Head of caudate nucleus (tissue), 42 donors: ENCODE measurements at regions not wholly inside any gene's neighbourhood (a gene's known extent, or its start where the extent isn't known, plus 50 kb on each side); places are given as distances from the start of the nearest gene placed in this dataset.
"Not testable (repeated sequence)": the region's sequence is repeated elsewhere in the genome, so short reads cannot be mapped to it uniquely, and the experiment has no call there.

ENCODE experiments used
- DNase-seq, 42 donors: peaks; one replicate each; pipeline versions ENCODE4 v3.0.0 to v3.0.0-alpha.2; 2020 to 2021; ENCODE audit warnings: mixed read lengths in 7 of 42
- intact Hi-C: fragments of 100-400 bp; cut with DNase I; formaldehyde crosslinking; loops from one replicate; pipeline ENCODE4 v1.15.0; 2022

DNA sequence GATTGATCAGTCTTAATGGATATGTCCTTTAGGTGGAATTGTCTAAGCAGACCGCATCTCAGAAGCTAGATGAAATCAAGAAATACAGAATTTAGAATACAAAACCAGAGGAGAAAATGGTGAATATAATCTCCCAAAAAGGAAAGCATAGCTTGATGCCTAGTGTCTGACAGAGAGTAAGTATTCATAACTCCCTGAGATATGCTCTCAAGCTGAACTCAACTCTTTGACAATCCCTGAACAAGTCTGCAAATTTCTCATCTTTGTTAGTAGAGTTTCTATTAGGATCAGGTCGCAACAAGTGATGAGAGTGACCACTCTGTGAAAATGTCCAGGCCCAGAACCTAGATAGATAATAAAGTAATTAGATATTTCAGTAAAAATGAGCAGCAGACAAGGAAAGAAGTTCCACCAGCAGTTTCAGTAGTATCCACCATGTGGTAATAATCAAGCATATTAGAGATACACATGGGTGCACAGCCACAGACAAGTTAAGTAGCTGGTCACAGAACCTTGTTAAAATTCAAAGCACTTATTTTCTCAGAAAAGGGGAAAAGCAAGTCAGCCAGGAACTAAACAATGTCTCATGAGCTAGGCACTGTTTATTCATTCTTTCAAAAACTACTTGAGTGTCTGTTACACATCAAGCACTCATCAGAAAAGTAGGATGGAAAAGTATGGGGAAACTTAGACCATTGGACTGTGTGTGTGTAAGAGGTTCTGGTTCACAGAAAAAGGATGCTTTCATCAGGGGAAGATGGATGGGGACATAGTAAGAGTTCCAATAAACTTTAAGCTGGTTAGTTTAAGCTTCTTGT lies 481.5 kb upstream of the TUSC1 start:
- intact Hi-C loops = no loop called here
- no peak for DNase-seq

DNA sequence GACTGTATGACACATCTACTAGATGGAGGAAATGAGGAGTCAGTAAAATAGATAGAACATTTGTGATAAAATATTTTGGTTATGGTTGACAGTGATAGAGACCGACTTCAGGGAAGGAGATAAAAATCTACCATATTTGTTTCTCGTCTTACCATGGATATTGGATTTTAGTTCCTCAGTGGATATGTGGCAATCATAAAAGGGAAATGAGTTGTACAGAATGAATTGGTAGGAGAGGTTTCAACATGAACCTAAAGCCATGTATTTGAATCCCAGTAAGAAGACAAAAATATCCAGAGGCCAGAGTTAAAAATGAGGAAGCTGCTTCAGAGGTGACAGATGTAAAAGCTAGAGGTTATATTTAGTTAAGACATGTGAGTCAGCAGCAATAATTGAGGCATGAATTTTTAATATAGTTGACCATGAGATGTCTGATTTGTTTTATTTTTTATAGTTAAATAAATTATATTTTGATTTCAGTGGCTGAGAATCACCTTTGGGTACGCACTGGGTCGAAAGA lies 480.4 kb upstream of the TUSC1 start:
- no peak for DNase-seq
- intact Hi-C loops = no loop called here

DNA sequence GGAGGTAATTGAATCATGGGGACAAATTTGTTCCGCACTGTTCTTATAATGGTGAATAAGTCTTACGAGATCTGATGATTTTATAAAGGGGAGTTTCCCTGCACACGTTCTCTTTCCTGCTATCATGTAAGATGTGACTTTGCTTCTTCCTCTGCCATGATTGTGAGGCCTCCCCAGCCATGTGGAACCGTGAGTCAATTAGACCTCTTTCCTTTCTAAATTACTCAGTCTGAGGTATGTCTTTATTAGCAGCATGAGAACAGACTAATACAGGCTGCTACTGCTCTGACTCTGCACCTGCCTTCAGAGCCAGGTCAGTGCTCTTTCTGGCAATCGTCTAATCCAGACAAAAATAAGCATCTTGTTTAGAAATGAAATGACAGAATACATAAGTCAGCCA lies 479.2 kb upstream of the TUSC1 start:
- intact Hi-C loops = no loop called here
- no peak for DNase-seq

DNA sequence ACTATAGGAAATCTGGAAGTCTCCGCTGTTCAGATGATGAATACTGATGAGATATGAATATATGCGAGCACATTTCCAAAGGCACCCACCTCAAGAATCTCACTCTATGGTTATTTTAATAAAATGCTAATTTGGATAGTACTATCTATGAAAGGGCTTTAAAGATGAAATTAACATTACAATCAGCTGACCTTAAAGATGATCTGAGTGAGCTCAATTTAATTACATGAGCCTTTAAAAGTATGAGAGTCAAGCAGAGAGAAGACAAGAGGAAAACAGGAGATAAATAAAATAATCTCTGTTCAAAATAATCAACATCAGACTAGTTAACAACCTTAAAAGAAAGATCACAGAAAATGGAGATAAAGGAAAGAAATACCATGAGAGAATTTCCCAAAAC lies 474.1 kb upstream of the TUSC1 start:
- intact Hi-C loops = no loop called here
- DNase-seq = no peak

DNA sequence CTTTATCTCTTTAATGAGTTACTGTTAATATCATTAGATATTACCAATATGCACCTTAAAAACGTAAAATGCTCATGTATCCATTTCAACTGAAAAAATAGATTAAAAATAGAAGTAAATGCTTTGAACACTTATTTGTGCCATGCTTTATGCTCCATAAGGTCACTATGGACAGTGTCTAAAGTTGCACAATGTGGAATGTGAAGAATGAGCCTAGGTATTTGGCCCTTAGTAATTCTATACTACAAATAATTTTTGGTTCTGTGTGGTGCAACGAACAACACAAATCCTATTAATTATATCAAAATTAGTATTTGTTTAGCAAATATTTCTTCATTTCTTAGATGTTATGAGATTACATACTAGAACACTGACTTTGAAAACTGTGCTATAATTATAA lies 469.9 kb upstream of the TUSC1 start:
- intact Hi-C loops = no loop called here
- no peak for DNase-seq

DNA sequence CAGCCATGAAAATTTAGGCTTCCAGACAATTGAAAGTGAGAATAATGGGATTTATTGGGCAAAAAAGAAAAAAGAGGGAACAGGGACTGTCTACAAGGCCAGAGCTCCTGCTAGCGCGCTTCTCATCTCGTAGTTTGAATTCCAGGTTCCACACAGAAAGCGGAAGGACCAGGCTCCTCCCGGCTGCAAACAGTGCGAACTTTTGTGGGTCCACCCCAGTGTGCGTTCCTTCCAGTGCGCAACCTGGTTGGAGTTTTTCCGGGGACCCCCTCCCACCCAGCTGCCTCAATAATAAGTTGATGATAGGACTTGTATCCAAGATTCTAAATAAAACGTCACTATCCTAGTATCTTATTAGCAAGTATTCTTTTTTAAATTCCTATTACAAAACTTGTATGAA lies 467.7 kb upstream of the TUSC1 start:
- intact Hi-C loops = no loop called here
- DNase-seq = no peak

DNA sequence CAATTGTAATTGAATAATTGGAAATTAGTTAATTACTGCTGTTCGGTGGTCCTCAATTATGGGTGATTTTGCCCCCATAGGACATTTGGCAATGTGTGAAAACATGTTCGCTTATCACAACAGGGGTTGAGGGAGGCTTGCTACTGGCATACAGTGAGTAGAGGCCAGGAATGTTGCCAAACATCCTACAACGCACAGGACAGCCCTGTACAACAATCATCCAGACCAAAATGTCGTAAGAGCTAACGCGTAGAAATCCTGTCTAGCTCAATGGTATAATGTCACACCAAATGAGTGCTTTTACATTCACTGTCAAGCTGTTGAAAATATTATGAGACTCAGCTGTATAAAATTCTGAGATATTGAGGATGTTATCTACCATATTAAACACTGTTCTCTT lies 464.4 kb upstream of the TUSC1 start:
- intact Hi-C loops = no loop called here
- DNase-seq = no peak

DNA sequence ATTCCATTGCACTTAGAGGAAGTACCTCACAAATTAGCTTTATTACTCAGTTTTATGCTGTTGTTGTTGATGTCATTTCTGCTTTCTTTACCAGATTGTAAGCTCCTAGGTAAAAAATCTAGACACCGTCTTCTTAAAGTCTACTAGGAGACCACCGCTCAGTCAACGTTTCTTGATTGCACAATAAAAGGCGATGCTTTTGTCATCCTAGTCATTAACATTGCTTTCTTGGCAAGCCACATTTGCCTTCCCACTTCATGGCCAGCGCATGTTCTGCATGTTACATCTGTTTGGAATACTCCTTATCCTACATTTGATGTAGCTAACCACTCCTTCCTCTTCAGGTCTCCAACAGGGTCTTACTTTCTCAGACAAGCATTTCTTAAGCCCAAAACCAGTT lies 464.0 kb upstream of the TUSC1 start:
- intact Hi-C loops = no loop called here

DNA sequence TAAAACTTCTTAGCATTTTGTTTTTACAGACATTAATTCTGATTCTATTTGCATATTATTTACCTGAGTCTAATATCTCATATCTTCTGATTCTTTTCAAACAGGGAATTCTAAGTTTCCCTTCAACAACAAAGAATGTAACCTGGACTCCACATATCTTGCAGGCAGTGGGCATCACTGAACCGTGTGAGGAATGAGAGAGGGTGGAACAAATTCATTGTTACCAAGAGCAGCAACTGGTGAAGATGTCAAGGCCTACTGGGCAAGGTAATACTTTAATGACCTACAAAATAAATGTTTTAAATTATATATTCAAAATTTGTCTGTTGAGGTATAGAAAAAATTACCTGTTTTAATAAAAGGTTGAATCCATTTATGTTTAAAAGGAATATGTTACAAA lies 455.3 kb upstream of the TUSC1 start:
- intact Hi-C loops = no loop called here
- DNase-seq = no peak

More for the DNA sequence above, 464.0 kb upstream of the TUSC1 start:
- DNase-seq = no peak

DNA sequence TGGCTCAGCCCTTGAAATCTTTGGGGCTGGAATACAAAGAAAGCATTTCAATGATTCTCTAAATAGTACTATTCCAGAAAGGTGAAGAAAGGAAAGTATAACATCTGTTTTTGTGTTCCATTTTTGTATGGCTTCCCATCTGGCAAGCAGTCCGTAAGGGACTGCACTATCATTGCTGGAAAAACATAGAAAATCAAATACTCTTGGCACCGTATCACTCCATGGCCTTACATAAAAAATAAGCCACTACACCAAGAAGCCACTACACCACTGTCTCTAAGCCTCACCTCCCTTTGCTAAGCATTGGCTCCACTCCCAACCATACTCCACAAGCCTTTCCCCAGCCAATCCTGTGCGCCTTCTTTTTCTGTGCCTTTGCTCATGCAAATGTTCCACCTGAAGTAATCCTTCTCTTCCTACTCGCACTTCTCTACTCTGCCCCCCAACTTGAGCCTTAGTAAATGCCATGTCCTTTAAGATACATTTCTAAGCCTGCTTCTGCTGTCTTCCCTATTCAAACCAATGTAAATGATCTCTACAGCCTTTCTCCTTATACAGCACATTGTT lies 454.6 kb upstream of the TUSC1 start:
- intact Hi-C loops = no loop called here
- no peak for DNase-seq

DNA sequence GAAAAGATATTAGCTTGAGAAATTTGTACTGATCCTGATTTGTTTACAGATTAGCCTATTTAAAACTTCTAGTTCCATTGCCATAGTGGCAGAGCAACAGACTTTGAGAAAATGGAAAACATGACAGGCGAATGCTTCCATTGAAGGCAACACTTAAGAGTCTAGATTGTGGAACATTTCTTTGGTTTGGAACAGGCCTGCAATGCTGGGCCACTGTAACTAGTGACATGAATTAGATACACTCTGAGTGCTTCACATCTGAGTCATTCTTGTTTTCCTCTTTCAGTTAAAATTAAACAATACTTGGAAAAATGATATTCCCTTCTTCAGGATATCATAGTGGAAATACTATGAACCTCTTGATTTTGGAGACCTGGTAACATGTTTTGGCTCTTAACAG lies 453.6 kb upstream of the TUSC1 start:
- intact Hi-C loops = no loop called here
- no peak for DNase-seq

DNA sequence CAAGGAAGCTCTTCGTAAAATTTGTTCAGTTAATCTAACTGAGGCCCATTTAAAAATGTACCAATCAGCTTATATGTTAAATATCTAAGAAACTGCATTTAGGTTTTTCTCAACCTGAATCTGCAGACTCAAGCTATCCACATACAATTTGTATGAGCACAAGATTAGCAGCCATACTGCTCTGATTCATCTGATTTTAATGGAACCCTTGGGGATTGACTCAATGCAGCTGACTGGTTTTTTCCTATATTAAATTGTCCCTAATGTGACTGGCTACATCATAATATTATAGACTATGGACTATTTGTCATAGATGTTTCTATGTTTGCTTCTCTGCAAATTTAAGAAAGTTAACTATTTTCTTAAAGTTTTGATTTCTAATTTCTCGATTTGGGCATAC lies 451.0 kb upstream of the TUSC1 start:
- intact Hi-C loops = no loop called here

DNA sequence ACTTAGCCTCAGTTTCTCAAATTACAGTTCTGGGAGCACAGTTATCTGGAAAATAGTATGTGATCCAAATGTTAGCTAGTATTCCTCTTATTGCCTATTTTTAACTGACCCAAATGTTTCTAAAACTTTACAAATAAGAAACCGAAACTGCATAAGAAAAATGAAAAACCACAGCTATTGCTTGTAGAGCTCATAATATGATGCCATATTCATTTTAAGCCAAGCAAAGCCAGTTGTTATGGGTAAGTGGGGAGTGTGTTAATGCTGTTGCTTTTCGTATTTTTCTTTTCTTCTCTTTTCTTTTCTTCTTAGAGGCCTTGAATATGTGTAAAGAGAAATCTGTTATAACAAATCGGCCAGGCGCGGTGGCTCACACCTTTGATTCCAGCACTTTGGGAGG lies 447.4 kb upstream of the TUSC1 start:
- DNase-seq = no peak
- intact Hi-C loops = no loop called here

More for the DNA sequence above, 451.0 kb upstream of the TUSC1 start:
- DNase-seq = no peak

DNA sequence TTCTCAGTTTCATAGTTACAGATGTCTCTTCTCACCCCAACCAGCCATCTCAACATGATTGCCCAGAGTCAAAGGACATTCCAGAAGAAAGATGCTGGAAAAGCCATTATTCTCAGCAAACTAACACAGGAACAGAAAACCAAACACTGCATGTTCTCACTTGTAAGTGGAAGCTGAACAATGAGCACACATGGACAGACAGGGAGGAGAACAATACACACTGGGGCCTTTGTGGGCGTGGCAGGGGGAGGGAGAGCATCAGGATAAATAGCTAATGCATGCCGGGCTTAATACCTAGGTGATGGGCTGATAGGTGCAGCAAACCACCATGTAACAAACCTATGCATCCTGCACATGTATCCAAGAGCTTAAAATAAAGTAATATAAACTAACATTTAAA lies 437.8 kb upstream of the TUSC1 start:
- intact Hi-C loops = not testable (repeated sequence)
- peak in 2 of 42 donors; percentile 5 to 16 for DNase-seq

DNA sequence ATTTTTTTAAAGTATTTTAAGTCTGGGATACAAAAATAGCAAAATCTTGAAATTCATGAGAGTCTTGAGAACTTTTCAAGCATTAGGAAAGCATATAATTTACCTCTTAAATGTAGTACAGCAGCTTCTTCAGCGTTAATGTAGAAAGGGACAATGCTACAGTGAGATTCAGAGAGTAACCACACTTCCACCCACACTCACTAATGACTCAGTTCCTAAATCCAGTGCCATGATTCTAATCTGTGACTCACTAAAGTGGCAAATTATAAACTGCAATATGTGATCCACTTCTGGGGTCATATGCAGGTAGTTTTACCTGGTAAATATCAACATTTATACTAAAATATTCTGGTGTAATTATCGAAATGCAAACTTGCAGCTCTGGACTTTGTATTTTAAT lies 434.5 kb upstream of the TUSC1 start:
- DNase-seq = peak in 1 of 42 donors; percentile 43
- intact Hi-C loops = no loop called here

DNA sequence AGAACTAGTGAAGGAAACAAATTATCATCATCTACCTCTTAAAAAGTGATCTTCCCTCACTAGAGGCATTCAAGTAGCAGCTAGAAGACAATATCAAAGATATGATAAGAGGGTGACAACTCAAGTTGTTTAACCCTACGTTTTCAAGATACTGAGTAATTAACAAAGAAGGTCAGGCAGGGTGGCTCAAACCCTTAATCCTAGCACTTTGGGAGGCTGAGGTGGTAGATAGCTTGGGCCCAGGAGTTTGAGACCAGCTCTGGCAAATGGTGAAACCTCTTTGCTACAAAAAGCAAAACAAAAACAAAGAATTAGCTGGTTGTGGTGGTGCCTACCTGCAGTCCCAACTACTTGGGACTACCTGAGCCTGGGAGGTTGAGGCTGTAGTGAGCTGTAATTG lies 408.2 kb upstream of the TUSC1 start:
- no peak for DNase-seq
- intact Hi-C loops = no loop called here

DNA sequence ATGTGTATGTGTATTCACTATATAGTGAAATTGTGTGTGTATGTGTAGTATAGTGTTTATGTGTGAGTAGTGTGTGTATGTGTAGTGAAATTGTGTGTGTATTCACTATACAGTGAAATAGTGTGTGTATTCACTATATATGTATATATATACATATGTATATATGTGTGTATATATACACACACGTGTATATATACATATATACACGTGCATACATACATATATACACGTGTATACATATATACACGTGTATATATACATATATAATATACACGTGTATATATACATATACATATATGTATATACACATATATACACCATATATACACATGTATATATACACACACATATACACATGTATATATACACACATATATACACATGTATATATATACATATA lies 403.6 kb upstream of the TUSC1 start:
- no peak for DNase-seq
- intact Hi-C loops = no loop called here

DNA sequence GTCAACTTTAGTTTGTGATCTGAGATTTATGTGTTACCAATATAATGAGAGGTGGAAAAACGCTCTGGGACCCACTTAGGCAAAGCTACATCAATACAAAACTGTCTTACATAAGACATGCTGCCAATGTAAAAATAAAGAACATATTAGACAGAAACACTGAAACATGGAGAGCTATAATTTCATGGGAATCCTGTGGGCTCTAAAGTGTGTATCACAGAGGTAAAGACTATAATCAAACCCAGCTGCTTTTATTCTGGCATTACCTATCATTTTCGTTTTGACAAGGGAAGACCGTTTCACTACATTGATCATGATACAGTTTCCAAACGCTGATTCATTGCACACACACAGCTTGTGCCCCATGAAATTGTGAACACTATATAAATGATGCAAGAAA lies 400.5 kb upstream of the TUSC1 start:
- no peak for DNase-seq
- intact Hi-C loops = no loop called here

DNA sequence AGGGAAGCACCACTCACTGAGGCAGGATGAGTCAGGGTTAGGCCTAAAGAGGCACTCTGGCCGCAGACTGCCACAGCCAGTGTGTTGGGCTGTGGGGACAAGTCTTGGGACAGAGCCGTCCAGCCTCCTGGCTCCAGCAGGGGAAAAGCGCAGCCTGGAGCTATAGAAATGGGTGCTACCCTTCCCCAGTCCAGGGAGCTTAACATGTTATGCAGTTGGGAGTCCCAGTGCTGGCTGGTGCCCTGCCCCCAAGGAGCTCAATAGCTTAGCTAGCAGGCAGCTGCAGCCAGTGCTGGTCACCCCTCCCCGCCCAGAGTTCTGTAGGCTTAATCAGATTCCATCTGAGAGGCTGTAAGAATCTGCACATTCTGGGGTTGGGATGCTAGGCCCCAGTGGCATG lies 399.6 kb upstream of the TUSC1 start:
- no peak for DNase-seq
- intact Hi-C loops = no loop called here

DNA sequence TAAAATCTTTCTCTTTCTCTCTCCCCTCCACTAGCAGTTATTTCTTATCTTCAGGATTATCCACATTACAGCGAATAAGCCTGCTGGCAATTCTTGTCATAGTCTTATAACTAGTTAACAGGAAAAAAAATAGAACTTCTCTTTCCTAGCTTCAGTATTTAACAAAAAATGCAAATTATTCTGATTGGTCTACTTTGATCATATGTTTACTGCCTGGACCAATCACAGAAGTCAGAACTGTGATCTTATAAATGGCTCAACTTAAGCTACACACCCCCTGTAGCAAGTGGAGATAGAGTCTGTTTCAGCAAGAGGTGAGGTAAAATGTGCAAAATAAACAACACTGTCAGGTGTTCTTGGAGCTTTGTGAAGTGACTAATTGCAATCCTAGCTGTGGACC lies 389.4 kb upstream of the TUSC1 start:
- no peak for DNase-seq

DNA sequence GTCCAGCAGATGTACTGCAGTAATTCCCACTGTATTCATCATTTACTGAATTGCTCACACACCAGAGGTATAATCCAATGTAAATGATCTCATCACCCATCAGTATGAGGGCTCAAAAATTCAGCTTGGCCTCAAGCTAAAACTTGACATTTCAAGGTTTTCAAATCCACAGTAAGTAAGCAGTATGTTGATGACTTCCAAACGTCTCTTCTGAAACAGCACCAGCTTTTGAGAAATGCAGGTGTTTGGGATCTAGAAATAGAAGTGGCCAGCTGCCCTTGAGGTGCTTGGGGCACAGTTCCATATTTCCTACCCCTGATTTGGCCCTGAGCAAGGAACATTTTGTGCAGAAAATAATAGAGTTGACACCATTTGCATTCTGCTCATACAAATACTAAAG lies 388.0 kb upstream of the TUSC1 start:
- no peak for DNase-seq
- intact Hi-C loops = no loop called here

More for the DNA sequence above, 389.4 kb upstream of the TUSC1 start:
- intact Hi-C loops = no loop called here
